Thyroid gland (tissue), 4 donors: ENCODE measurements at regions not wholly inside any gene's neighbourhood (a gene's known extent, or its start where the extent isn't known, plus 50 kb on each side); places are given as distances from the start of the nearest gene placed in this dataset.
A peak's percentile ranks its signal among the peaks of the same experiment; 100 is the strongest.

ENCODE experiments used
- DNase-seq, 2 donors: peaks; one replicate each; pipeline ENCODE4 v3.0.0-alpha.2; 2019
- H3K27ac ChIP-seq, 3 donors: fragments of 200-600 bp; sonication (generic); 1 replicate in 2 of 3; 2 replicates in 1 of 3; pipeline ENCODE4 v1.5.1; 2016 to 2019; ENCODE audit warnings: mild to moderate bottlenecking in 1 of 3, moderate library complexity in 1 of 3
- H3K27me3 ChIP-seq: fragments of 200-600 bp; sonication (generic); one replicate; pipeline ENCODE4 v1.5.1; 2019
- H3K36me3 ChIP-seq, 2 donors: fragments of 200-600 bp; sonication (generic); one replicate each; pipeline ENCODE4 v1.5.1; 2016 to 2019
- H3K4me1 ChIP-seq, 2 donors: fragments of 200-600 bp; sonication (generic); one replicate each; pipeline ENCODE4 v1.5.1; 2017 to 2019
- H3K4me3 ChIP-seq, 3 donors: fragments of 200-600 bp; sonication (generic); replicated peaks in 1 of 3; 1 replicate in 2 of 3; 2 replicates in 1 of 3; pipeline ENCODE4 v1.5.1; 2016; ENCODE audit warnings: mild to moderate bottlenecking in 1 of 3
- H3K9me3 ChIP-seq: fragments of 200-600 bp; sonication (generic); one replicate; pipeline ENCODE4 v1.5.1; 2017
- CTCF ChIP-seq, 6 experiments: fragments of 200-600 bp in 3 of 6; fragments of 450-650 bp in 3 of 6; sonication (generic) in 3 of 6; IDR thresholded peaks; one replicate each; pipeline ENCODE4 v1.5.1; 2016 to 2019; ENCODE audit warnings: antibody characterized with exemption in 6 of 6, mild to moderate bottlenecking in 2 of 6, inconsistent platforms in 1 of 6, moderate library complexity in 1 of 6
- POLR2A ChIP-seq, 2 donors: fragments of 450-650 bp; IDR thresholded peaks; one replicate each; pipeline ENCODE4 v1.6.1; 2017; ENCODE audit warnings: antibody characterized with exemption in 2 of 2, mild to moderate bottlenecking in 2 of 2, moderate library complexity in 1 of 2
- WGBS, 2 donors: methylation state at CpG; one replicate each; pipeline ENCODE4 v1.1.5; 2017; 5-methylcytosine and 5-hydroxymethylcytosine counted together
- intact Hi-C: fragments of 100-400 bp; cut with DNase I; formaldehyde crosslinking; loops from one replicate; pipeline ENCODE4 v1.15.1; 2023

GRCh38 chr14:95387826-95388445, 68.2 kb upstream of the CLMN start:
- no peaks in the 10 kb centered on the region for H3K9me3 ChIP-seq
- no peak for TF ChIP-seq CTCF (IDR thresholded peaks at IDR 0.05)
- TF ChIP-seq POLR2A (IDR thresholded peaks at IDR 0.05) = no peak
- no peaks in the 10 kb centered on the region for H3K27me3 ChIP-seq
- H3K36me3 ChIP-seq = no peaks in the 10 kb centered on the region
- intact Hi-C loops = no loop called here
- 86 to 94% methylated on average over 7 of the region's 7 CpGs for WGBS, 2 donors
- peak overlapping the region in 1 of 3 donors; percentile 2 for H3K27ac ChIP-seq
- DNase-seq = no peak
- peaks cover 0 to 4% of the 10 kb centered on the region in 2 donors for H3K4me1 ChIP-seq
- H3K4me3 ChIP-seq = no peak overlapping the region

DNA sequence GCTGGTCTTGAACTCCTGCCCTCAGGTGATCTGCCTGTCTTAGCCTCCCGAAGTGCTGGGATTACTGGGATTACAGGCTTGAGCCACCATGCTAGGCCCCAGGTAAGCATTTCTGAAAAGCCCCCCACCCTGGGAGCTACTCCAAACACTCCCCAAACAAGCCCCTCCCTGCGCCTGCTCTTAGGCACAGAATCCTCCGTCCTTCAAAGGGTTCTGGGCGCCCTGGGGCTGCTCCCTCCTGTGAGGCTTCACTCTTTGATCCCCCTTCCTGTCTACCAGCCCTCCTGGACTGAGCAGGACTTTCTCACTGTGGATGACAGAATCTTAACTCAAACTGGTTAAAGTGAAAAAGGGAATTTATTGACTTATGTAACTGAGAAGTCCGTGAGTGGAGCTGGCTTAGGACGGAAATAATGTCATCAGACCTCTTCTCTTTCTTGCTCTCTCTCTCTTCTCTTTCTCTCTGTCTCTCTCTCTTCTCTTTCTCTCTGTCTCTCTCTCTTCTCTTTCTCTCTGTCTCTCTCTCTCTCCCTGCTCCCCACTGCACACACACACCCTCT, 66.9 kb upstream of the CLMN start:
- no peak overlapping the region for H3K27ac ChIP-seq
- TF ChIP-seq POLR2A (IDR thresholded peaks at IDR 0.05) (no peak), CTCF (IDR thresholded peaks at IDR 0.05) (no peak)
- no peaks in the 10 kb centered on the region for H3K36me3 ChIP-seq
- H3K9me3 ChIP-seq = no peaks in the 10 kb centered on the region
- DNase-seq = no peak
- peaks cover 0 to 4% of the 10 kb centered on the region in 2 donors for H3K4me1 ChIP-seq
- intact Hi-C loops = no loop called here
- 83% methylated on average over 6 of the region's 6 CpGs for WGBS, 2 donors
- H3K27me3 ChIP-seq = no peaks in the 10 kb centered on the region
- no peak overlapping the region for H3K4me3 ChIP-seq

DNA sequence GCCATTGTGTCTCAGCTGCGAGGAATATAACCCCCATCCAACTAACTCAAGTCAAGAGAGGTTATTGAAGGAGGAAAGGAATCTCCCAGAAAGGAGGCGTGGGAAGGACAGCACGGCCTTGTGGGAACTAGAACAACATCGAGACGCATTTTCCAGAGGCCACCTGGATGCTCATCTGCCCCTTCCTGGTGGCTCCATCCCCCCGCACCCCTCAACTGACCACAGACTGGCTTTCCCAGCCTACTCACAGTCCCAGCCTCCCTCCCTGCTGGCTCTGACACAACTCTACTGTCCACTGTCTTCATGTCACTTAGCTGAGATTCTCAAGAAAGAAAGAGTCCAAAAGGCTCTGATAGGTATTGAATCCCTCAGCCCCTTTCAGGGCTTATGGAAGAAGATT, 66.0 kb upstream of the CLMN start:
- Histone ChIP-seq H3K27ac (no peak overlapping the region), H3K9me3 (no peaks in the 10 kb centered on the region), H3K4me3 (no peak overlapping the region), H3K27me3 (no peaks in the 10 kb centered on the region), H3K4me1 (peaks cover 0 to 4% of the 10 kb centered on the region in 2 donors), H3K36me3 (no peaks in the 10 kb centered on the region)
- TF ChIP-seq CTCF (IDR thresholded peaks at IDR 0.05) (no peak), POLR2A (IDR thresholded peaks at IDR 0.05) (no peak)
- DNase-seq = no peak
- intact Hi-C loops = no loop called here
- 86 to 96% methylated on average over 6 of the region's 6 CpGs for WGBS, 2 donors

DNA sequence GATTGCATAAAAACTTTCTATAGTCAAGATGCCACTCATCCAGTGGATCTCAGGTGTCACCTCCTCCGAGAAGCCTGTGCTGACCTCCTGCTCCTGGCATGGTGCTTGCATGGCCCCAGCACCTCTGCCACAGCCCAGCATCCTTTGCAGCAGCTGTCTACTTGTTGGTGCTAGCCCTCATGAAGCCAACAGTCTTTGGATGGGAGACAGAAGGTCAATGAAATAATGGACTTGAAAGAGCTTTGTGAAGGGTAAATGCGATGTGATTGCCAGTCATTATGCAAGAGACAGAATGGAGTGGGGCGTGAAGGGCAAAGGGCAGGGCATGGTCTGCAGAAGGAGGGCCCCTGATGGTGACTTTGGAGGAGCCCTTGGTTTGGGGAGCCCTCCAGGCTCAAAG, 63.0 kb upstream of the CLMN start:
- H3K27ac ChIP-seq = no peak overlapping the region
- intact Hi-C loops = no loop called here
- no peak for TF ChIP-seq CTCF (IDR thresholded peaks at IDR 0.05)
- TF ChIP-seq POLR2A (IDR thresholded peaks at IDR 0.05) = no peak
- H3K9me3 ChIP-seq = no peaks in the 10 kb centered on the region
- no peaks in the 10 kb centered on the region for H3K27me3 ChIP-seq
- H3K4me3 ChIP-seq = no peak overlapping the region
- no peaks in the 10 kb centered on the region for H3K4me1 ChIP-seq
- no peaks in the 10 kb centered on the region for H3K36me3 ChIP-seq
- no peak for DNase-seq
- 90 to 94% methylated on average over 3 of the region's 3 CpGs for WGBS, 2 donors

GRCh38 chr14:95381726-95382125, 62.0 kb upstream of the CLMN start:
- no peak for DNase-seq
- Histone ChIP-seq H3K4me1 (no peaks in the 10 kb centered on the region), H3K27me3 (no peaks in the 10 kb centered on the region), H3K36me3 (no peaks in the 10 kb centered on the region), H3K9me3 (no peaks in the 10 kb centered on the region), H3K4me3 (no peak overlapping the region), H3K27ac (no peak overlapping the region)
- no peak for TF ChIP-seq CTCF (IDR thresholded peaks at IDR 0.05)
- TF ChIP-seq POLR2A (IDR thresholded peaks at IDR 0.05) = no peak
- intact Hi-C loops = no loop called here
- 40 to 67% methylated on average over 4 of the region's 4 CpGs for WGBS, 2 donors
